HG03097 (cell line): ENCODE measurements at regions not wholly inside any gene's neighbourhood (a gene's known extent, or its start where the extent isn't known, plus 50 kb on each side); places are given as distances from the start of the nearest gene placed in this dataset.
"Not testable (repeated sequence)": the region's sequence is repeated elsewhere in the genome, so short reads cannot be mapped to it uniquely, and the experiment has no call there.

Experiments used
- ATAC-seq: cut with Tn5 transposase; IDR thresholded peaks from one replicate; pipeline ENCODE4 v1.9.1; 2021; ENCODE audit not compliant: unreplicated experiment, low FRiP score

DNA sequence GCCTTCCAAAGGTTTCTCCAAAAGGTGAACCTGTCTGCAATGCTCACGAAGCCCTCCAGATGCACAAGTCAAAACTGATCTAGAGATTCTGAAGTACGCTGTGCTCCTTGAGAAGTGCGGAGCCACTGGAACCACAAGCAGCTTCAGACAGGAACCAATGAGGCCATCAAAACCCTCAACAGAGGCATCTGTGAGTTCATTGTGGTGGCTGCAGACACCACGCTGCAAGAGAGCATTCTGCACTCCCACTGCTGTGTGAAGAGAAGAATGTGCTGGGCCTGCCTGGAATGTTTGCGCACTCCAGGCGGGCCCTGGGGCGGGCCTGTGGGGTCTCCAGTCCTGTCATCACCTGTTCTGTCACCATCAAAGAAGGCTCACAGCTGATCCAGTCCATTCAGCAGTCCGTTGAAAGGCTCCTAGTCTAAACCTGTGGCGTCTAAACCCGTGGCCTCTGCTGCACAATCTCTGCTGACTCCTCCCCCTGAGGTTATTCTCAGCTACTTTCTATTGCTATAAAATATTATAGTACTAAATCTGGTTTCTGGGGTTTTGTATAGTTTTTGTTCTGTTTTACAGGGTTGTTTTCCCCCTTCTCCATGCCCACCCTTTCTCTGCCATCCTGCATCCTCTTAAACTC, 111.6 kb downstream of the PPIAL4A start:
- ATAC-seq = not testable (repeated sequence)

DNA sequence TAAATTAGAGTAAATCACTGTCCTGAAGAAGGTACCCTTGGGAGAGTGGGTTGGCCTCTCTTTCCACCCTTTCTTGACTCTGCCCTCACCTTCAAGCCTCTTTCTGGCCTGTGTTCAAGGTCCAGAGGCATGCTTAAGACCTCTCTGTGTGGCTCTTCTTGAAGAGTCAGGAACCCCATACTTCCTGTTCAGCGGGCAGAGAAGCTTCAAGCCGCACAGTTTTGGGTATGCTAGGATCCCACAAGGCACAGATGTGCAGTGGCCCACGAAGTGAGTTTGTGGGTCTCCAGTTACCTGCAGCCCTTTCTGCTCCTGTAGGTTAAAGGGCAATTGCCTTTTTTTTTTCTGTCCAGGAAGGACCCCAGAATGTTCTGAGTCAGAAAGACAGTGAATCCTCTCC, 113.7 kb downstream of the PPIAL4A start:
- ATAC-seq = not testable (repeated sequence)

GRCh38 chr1:121006826-121007225, 117.3 kb downstream of the PPIAL4A start:
- not testable (repeated sequence) for ATAC-seq

DNA sequence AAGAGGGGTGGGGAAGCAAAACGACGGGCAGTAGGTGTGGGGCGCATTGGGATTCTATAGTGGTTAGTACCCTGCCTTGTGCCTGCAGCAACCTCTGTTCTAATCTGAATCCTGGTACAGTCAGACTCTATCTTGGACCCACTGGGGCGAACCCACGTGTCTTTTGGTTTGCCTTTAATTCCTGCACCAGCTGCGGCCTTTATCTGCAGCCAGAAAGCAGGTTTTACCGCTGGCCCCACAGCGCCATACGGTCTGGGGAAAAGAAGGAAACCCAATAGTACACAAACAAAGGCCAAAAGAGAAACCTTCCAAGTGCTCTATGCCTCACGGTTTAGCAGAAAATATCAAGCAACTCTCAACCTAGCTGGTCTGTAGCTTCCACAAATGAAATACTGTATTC, 118.2 kb downstream of the PPIAL4A start:
- ATAC-seq = not testable (repeated sequence)

- ATAC-seq = not testable (repeated sequence)
Measured at GRCh38 chr1:121008512-121009215, 119.1 kb downstream of the PPIAL4A start.

GRCh38 chr1:121009216-121010057, 119.9 kb downstream of the PPIAL4A start:
- not testable (repeated sequence) for ATAC-seq

GRCh38 chr1:121010141-121010540, 120.6 kb downstream of the PPIAL4A start:
- not testable (repeated sequence) for ATAC-seq

- ATAC-seq = not testable (repeated sequence)
Measured at GRCh38 chr1:121013181-121013580, 123.6 kb downstream of the PPIAL4A start.

- not testable (repeated sequence) for ATAC-seq
Measured at GRCh38 chr1:121016182-121017028, 126.8 kb downstream of the PPIAL4A start.

DNA sequence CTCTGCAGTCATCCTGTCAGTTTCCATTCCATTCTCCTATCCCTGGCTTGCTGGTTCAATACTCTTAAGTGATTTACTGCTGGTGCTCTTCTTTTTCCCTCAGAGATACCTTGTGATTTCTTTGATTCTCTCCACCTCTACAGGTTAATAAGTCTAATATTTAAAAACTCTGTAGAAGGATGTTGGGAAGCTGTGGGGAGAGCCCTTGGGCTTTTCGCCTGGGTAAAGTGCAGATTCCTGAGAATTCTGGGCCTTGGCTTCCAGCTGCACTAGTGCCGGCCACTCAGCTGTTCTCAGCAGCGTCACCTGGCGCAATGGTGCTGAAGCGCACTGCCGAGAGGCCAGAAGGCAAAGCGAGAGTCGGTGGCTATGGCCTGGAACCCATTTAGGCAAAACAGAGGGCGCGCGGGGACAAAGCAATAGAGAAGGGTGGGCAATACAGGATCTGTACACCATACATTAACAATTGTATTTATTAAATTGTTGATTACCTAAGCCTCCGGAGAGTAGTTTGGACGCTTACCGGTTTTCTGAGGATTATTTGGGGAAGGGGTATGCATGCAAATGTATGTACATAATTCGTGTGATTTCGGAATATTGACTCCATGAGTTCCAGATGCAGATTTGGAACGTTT, 130.3 kb downstream of the PPIAL4A start:
- ATAC-seq = not testable (repeated sequence)

DNA sequence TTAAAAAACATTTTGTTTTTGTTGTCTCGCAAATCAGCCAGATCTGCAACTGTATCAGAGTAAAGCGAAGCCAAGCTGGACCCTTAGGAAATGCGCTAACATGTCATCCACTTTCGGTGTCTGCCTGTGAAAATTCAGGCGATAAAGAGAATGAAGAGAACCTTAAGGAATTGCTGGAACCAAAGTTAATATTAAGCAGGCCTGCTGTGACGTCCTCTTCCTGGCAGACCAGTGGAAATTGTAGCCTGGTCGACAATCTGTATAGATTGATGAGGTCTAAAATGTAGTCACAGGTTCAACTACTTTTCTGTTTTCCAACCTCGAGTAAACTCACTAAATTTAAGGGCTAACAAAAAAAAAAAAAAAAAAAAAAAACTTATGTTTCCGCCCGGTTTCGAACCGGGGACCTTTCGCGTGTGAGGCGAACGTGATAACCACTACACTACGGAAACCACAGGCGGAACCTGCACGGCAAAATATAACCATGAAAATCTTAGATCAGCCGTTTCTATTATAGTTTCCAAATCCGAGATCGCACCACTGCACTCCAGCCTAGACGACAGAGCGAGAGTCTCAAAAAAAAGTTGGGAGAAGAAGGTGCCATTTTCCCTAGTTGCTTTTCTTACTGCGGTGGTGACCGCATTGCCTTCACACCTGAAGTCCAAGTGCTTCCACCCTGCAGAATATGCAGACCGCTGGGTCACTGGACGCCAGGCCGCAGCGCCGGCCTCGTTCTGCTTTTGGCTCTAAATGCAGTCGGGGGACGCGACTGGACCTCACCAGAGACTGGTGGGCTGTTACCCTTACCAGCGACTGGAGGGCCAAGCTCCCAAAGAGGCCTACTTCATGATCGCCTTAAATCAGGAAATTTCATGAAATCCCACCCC, 131.0 kb downstream of the PPIAL4A start:
- not testable (repeated sequence) for ATAC-seq

DNA sequence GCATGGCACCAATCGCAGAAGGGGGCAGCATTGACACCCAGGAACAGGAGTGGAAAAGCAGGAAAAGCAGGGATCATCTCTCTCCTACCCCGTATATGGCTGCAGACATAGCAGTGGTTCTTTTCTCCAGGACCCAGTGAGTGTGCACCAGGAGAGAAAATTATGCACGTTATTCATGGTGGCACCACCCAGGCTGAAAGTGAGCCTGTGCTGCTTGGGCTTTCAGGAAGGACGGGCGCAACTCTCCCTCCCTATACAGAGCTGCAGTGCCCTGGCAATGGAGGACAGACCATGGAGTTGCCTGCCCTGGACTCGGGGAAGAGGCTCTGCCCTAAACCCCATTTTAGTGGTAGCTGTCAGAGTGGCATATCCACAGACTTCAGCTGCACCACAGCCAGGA, 132.1 kb downstream of the PPIAL4A start:
- not testable (repeated sequence) for ATAC-seq

GRCh38 chr1:121032878-121033494, 143.4 kb downstream of the PPIAL4A start:
- ATAC-seq = not testable (repeated sequence)

DNA sequence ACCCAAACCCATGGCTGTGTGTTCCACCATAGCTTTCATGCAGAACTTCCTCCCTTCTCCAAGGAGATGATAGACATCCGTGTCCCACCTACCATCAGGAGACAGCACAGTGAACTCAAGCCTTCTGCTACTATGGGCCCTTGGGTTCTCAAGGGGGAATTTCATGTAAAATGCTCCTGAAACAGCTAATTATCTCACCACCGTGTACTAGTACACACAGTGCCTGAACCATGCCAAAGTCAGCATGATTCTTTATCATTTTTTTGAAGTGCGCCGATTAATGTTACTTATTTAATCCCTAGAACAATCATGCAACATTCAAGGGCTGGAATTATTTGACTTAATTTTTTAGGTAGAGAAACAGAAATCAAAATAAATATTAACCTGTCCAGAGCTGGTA, 147.2 kb downstream of the PPIAL4A start:
- ATAC-seq = not testable (repeated sequence)

GRCh38 chr1:121040974-121041373, 143.2 kb downstream of the FAM72B start:
- not testable (repeated sequence) for ATAC-seq

DNA sequence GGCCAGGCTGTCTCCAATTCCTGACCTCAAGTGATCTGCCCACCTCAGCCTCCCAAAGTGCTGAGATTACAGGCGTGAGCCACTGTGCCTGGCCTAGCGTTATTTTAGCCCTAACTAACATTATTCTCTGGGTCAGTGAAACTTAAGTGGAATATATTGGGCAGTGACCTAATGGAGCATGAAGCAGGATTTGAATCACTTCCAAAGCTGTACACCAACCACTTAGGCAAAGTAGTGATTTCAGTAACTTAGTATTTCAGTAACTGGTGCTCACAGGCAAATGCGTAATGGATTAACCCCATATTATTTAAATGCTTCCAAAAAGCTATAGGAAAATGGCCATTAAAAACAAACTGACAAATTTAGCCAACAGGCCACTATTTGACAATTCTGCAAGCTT, 142.6 kb downstream of the FAM72B start:
- not testable (repeated sequence) for ATAC-seq

DNA sequence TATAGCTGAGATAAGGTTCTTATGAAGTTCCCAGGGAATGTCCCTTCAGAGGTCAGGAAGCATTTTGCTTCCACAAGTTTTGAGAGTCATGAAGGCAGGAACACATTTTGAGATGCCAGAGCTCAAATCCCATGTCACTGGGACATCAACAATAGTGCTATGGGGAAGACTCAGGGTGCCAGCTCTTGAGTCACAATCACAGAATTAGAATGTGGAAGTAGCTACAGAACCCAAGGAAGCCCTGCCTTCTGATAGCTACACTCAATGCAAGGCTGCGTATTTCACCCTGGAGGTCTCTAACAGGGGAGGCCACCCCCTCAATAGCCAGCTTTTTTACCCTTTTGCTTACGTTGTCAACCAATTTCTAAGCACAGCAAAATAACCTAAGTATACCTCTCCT, 141.3 kb downstream of the FAM72B start:
- ATAC-seq = not testable (repeated sequence)

DNA sequence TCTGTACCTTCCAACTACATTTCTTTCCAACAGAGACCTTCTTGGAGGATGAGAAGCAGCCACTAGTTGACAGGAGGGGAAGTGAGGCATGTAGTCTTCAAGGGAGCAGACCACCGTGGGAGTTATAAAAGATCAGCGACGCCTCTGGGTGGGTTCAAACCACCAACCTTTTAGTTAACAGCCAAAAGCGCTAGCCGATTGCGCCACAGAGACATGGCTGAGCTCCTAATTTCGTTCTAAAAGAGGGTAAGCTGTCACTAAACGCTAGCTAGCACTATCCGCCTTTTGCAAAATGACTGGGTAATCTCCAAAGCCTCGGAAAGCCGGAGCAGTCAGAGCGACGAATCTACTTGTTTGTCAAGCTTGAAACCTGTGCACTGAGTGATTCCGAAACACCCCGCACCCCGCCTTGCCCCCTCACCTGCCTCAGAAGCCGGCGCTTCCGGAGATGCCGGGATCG, 135.8 kb downstream of the FAM72B start:
- not testable (repeated sequence) for ATAC-seq
